Panc1 (cell line): ENCODE measurements at regions not wholly inside any gene's neighbourhood (a gene's known extent, or its start where the extent isn't known, plus 50 kb on each side); places are given as distances from the start of the nearest gene placed in this dataset.

Experiments used
- POLR2AphosphoS5 ChIP-seq: IDR thresholded peaks from 2 replicates; pipeline ENCODE4 v1.6.1; 2012; ENCODE audit warnings: mild to moderate bottlenecking, low read depth, low read length, moderate library complexity
- SIN3A ChIP-seq: IDR thresholded peaks from 2 replicates; pipeline ENCODE4 v1.6.1; 2012; ENCODE audit warnings: low read depth, mild to moderate bottlenecking, low read length, moderate library complexity, borderline replicate concordance; ENCODE audit not compliant: insufficient read depth
- TF ChIP-seq, protein P1 (sequence below): fragments of 450-650 bp; IDR thresholded peaks from 2 replicates; pipeline ENCODE4 v1.5.1; 2017; ENCODE audit warnings: mild to moderate bottlenecking
- TF ChIP-seq, protein P2 (sequence below), 2 experiments: IDR thresholded peaks; 2 replicates each; pipeline ENCODE4 v1.6.1; 2011 to 2012; ENCODE audit warnings: low read depth in 2 of 2, control low read depth in 1 of 2, low read length in 1 of 2, mild to moderate bottlenecking in 1 of 2, moderate library complexity in 1 of 2; ENCODE audit not compliant: insufficient read depth in 1 of 2

DNA sequence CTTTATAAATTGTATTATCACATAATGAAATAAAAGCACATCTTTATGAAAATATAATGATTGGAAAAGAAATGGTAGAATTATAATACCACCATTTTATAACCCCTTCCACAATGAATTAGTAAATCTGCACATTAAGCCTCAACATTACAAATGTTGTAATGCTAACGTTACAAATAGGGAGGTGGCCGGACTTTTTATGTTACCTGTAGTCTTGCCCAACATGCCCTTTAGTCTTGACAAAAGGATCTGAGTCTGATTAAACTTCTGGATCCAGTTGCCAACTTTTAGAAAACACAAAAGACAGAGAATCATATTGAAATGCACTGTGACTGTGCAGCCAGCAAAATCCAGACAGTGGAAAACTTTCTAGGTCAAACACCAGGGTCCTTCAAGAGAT is 617.3 kb downstream of the KCNJ3 start:
- TF ChIP-seq, protein P1, sequence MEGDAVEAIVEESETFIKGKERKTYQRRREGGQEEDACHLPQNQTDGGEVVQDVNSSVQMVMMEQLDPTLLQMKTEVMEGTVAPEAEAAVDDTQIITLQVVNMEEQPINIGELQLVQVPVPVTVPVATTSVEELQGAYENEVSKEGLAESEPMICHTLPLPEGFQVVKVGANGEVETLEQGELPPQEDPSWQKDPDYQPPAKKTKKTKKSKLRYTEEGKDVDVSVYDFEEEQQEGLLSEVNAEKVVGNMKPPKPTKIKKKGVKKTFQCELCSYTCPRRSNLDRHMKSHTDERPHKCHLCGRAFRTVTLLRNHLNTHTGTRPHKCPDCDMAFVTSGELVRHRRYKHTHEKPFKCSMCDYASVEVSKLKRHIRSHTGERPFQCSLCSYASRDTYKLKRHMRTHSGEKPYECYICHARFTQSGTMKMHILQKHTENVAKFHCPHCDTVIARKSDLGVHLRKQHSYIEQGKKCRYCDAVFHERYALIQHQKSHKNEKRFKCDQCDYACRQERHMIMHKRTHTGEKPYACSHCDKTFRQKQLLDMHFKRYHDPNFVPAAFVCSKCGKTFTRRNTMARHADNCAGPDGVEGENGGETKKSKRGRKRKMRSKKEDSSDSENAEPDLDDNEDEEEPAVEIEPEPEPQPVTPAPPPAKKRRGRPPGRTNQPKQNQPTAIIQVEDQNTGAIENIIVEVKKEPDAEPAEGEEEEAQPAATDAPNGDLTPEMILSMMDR, result no peak
- TF ChIP-seq POLR2AphosphoS5 (no peak), SIN3A (no peak)
- TF ChIP-seq, protein P2, sequence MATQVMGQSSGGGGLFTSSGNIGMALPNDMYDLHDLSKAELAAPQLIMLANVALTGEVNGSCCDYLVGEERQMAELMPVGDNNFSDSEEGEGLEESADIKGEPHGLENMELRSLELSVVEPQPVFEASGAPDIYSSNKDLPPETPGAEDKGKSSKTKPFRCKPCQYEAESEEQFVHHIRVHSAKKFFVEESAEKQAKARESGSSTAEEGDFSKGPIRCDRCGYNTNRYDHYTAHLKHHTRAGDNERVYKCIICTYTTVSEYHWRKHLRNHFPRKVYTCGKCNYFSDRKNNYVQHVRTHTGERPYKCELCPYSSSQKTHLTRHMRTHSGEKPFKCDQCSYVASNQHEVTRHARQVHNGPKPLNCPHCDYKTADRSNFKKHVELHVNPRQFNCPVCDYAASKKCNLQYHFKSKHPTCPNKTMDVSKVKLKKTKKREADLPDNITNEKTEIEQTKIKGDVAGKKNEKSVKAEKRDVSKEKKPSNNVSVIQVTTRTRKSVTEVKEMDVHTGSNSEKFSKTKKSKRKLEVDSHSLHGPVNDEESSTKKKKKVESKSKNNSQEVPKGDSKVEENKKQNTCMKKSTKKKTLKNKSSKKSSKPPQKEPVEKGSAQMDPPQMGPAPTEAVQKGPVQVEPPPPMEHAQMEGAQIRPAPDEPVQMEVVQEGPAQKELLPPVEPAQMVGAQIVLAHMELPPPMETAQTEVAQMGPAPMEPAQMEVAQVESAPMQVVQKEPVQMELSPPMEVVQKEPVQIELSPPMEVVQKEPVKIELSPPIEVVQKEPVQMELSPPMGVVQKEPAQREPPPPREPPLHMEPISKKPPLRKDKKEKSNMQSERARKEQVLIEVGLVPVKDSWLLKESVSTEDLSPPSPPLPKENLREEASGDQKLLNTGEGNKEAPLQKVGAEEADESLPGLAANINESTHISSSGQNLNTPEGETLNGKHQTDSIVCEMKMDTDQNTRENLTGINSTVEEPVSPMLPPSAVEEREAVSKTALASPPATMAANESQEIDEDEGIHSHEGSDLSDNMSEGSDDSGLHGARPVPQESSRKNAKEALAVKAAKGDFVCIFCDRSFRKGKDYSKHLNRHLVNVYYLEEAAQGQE (IDR thresholded peaks at IDR 0.05; ENCODE audit: insufficient read depth in 1 of 2, low read depth in 2 of 2, low read length in 1 of 2), result no peak
